BE2C (cell line): ENCODE measurements at regions not wholly inside any gene's neighbourhood (a gene's known extent, or its start where the extent isn't known, plus 50 kb on each side); places are given as distances from the start of the nearest gene placed in this dataset.

ENCODE experiments used
- DNase-seq: peaks from one replicate; pipeline ENCODE4 v3.0.0-alpha.2; 2020
- H3K27me3 ChIP-seq: fragments of 250-450 bp; sonication (Bioruptor Pico); 2 replicates; pipeline ENCODE4 v1.5.1; 2020; ENCODE audit warnings: mild to moderate bottlenecking
- H3K36me3 ChIP-seq: fragments of 250-450 bp; sonication (Bioruptor Pico); 2 replicates; pipeline ENCODE4 v1.5.1; 2020; ENCODE audit warnings: mild to moderate bottlenecking
- H3K4me1 ChIP-seq: fragments of 250-450 bp; sonication (Bioruptor Pico); 2 replicates; pipeline ENCODE4 v1.5.1; 2020
- H3K4me3 ChIP-seq: 2 replicates; pipeline ENCODE4 v1.5.1; 2011; ENCODE audit warnings: low read depth, low read length
- H3K9me3 ChIP-seq: fragments of 250-450 bp; sonication (Bioruptor Pico); 2 replicates; pipeline ENCODE4 v1.5.1; 2020
- TF ChIP-seq, protein P1 (sequence below): IDR thresholded peaks from 2 replicates; pipeline ENCODE4 v1.5.1; 2012; ENCODE audit warnings: mild to moderate bottlenecking, low read depth, low read length

GRCh38 chr6:153183925-153184324 lies 52.8 kb upstream of the RGS17 start:
- H3K36me3 ChIP-seq: no peaks in the 10 kb centered on the region
- DNase-seq: no peak
- no peaks in the 10 kb centered on the region for H3K27me3 ChIP-seq
- H3K9me3 ChIP-seq: no peaks in the 10 kb centered on the region
- TF ChIP-seq, protein P1, sequence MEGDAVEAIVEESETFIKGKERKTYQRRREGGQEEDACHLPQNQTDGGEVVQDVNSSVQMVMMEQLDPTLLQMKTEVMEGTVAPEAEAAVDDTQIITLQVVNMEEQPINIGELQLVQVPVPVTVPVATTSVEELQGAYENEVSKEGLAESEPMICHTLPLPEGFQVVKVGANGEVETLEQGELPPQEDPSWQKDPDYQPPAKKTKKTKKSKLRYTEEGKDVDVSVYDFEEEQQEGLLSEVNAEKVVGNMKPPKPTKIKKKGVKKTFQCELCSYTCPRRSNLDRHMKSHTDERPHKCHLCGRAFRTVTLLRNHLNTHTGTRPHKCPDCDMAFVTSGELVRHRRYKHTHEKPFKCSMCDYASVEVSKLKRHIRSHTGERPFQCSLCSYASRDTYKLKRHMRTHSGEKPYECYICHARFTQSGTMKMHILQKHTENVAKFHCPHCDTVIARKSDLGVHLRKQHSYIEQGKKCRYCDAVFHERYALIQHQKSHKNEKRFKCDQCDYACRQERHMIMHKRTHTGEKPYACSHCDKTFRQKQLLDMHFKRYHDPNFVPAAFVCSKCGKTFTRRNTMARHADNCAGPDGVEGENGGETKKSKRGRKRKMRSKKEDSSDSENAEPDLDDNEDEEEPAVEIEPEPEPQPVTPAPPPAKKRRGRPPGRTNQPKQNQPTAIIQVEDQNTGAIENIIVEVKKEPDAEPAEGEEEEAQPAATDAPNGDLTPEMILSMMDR: no peak
- H3K4me1 ChIP-seq: no peaks in the 10 kb centered on the region
- no peak overlapping the region for H3K4me3 ChIP-seq
